Liver (tissue), 3 donors: ENCODE measurements at regions not wholly inside any gene's neighbourhood (a gene's known extent, or its start where the extent isn't known, plus 50 kb on each side); places are given as distances from the start of the nearest gene placed in this dataset.

Source experiments
- CTCF ChIP-seq: fragments of 150-350 bp; IDR thresholded peaks from 2 replicates; pipeline ENCODE4 v1.5.1; 2017; ENCODE audit warnings: improper control_type of control experiment, low read depth, low read length; ENCODE audit not compliant: missing input control
- EGR1 ChIP-seq, 2 donors: IDR thresholded peaks; 2 replicates each; pipeline ENCODE4 v1.6.1; 2016 to 2018; ENCODE audit warnings: antibody characterized with exemption in 2 of 2, low read depth in 2 of 2
- MAX ChIP-seq: IDR thresholded peaks from 2 replicates; pipeline ENCODE4 v1.6.1; 2016; ENCODE audit warnings: antibody characterized with exemption
- RAD21 ChIP-seq, 2 donors: IDR thresholded peaks; 2 replicates each; pipeline ENCODE4 v1.6.1; 2016; ENCODE audit warnings: antibody characterized with exemption in 2 of 2, mild to moderate bottlenecking in 2 of 2
- SP1 ChIP-seq: IDR thresholded peaks from 2 replicates; pipeline ENCODE4 v1.6.1; 2018; ENCODE audit warnings: antibody characterized with exemption, mild to moderate bottlenecking
- TAF1 ChIP-seq: conservative IDR thresholded peaks from 2 replicates; pipeline ENCODE4 v1.6.1; 2016; ENCODE audit warnings: antibody characterized with exemption, mild to moderate bottlenecking
- YY1 ChIP-seq: IDR thresholded peaks from 2 replicates; pipeline ENCODE4 v1.6.1; 2016; ENCODE audit warnings: antibody characterized with exemption, mild to moderate bottlenecking
- TF ChIP-seq, protein P1 (sequence below): IDR thresholded peaks from 2 replicates; pipeline ENCODE4 v1.6.1; 2016; ENCODE audit warnings: antibody characterized with exemption, mild to moderate bottlenecking
- donor health status: healthy.
- donor health status: healthy.

DNA sequence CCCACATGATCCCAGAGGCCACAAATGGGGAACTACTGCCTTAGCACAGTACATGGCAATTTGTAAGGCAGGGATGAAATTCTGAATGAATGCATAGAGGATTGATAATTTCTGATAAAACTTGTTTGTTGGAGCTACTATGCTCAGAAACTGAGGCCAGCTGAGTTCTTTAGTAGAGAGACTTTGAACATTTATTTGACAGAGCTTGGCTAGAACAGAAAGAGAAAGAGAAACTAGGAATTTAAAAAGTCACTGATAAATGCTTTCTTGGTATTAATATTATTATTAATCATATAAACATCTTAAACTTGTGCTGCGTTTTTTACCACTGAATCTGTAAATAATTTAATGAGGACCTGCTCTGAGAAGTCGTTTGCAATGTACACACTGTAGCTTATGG is 923.7 kb upstream of the CNTNAP5 start:
- TF ChIP-seq TAF1 (no peak), CTCF (no peak), EGR1 (IDR thresholded peaks at IDR 0.05; ENCODE audit: low read depth in 2 of 2) (no peak), MAX (no peak), YY1 (no peak), RAD21 (IDR thresholded peaks at IDR 0.05) (no peak), SP1 (no peak)
- TF ChIP-seq, protein P1, sequence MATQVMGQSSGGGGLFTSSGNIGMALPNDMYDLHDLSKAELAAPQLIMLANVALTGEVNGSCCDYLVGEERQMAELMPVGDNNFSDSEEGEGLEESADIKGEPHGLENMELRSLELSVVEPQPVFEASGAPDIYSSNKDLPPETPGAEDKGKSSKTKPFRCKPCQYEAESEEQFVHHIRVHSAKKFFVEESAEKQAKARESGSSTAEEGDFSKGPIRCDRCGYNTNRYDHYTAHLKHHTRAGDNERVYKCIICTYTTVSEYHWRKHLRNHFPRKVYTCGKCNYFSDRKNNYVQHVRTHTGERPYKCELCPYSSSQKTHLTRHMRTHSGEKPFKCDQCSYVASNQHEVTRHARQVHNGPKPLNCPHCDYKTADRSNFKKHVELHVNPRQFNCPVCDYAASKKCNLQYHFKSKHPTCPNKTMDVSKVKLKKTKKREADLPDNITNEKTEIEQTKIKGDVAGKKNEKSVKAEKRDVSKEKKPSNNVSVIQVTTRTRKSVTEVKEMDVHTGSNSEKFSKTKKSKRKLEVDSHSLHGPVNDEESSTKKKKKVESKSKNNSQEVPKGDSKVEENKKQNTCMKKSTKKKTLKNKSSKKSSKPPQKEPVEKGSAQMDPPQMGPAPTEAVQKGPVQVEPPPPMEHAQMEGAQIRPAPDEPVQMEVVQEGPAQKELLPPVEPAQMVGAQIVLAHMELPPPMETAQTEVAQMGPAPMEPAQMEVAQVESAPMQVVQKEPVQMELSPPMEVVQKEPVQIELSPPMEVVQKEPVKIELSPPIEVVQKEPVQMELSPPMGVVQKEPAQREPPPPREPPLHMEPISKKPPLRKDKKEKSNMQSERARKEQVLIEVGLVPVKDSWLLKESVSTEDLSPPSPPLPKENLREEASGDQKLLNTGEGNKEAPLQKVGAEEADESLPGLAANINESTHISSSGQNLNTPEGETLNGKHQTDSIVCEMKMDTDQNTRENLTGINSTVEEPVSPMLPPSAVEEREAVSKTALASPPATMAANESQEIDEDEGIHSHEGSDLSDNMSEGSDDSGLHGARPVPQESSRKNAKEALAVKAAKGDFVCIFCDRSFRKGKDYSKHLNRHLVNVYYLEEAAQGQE = no peak
